Esophagus muscularis mucosa (tissue), 3 donors: ENCODE measurements at regions not wholly inside any gene's neighbourhood (a gene's known extent, or its start where the extent isn't known, plus 50 kb on each side); places are given as distances from the start of the nearest gene placed in this dataset.

Experiments used
- CTCF ChIP-seq, 3 experiments: fragments of 200-600 bp in 2 of 3; fragments of 450-650 bp in 1 of 3; sonication (generic) in 2 of 3; IDR thresholded peaks; one replicate each; pipeline ENCODE4 v1.5.1; 2017 to 2019; ENCODE audit warnings: antibody characterized with exemption in 3 of 3, mild to moderate bottlenecking in 2 of 3, moderate library complexity in 1 of 3
- POLR2A ChIP-seq: fragments of 450-650 bp; IDR thresholded peaks from one replicate; pipeline ENCODE4 v1.6.1; 2017; ENCODE audit warnings: antibody characterized with exemption, moderate library complexity, mild to moderate bottlenecking, low read depth

- no peak for TF ChIP-seq CTCF (IDR thresholded peaks at IDR 0.05)
- no peak for TF ChIP-seq POLR2A
Measured at GRCh38 chr9:111720174-111720573, 58.8 kb downstream of the GNG10 start.
